ACC112 (cell line): ENCODE measurements at regions not wholly inside any gene's neighbourhood (a gene's known extent, or its start where the extent isn't known, plus 50 kb on each side); places are given as distances from the start of the nearest gene placed in this dataset.

Experiments used
- H2AFZ ChIP-seq: fragments of 200-600 bp; sonication (generic); one replicate; pipeline ENCODE4 v1.6.0; 2017; ENCODE audit warnings: antibody characterized with exemption, low read length; ENCODE audit not compliant: unreplicated experiment
- H3K27ac ChIP-seq: fragments of 200-600 bp; sonication (generic); 2 replicates; pipeline ENCODE4 v1.5.1; 2014; ENCODE audit warnings: low read depth, mild to moderate bottlenecking, antibody characterized with exemption, low read length, moderate library complexity
- H3K27me3 ChIP-seq: fragments of 200-600 bp; sonication (generic); 2 replicates; pipeline ENCODE4 v1.6.1; 2014; ENCODE audit warnings: mild to moderate bottlenecking, antibody characterized with exemption, low read length, moderate library complexity, mixed read lengths; ENCODE audit not compliant: insufficient read depth
- H3K36me3 ChIP-seq: fragments of 200-600 bp; sonication (generic); 2 replicates; pipeline ENCODE4 v1.6.1; 2016; ENCODE audit warnings: mild to moderate bottlenecking, antibody characterized with exemption, low read length, moderate library complexity, mixed read lengths; ENCODE audit not compliant: insufficient read depth
- H3K4me1 ChIP-seq: fragments of 200-600 bp; sonication (generic); one replicate; pipeline ENCODE4 v1.6.1; 2016; ENCODE audit warnings: low read length, mixed read lengths; ENCODE audit not compliant: insufficient read depth, unreplicated experiment, control insufficient read depth
- H3K4me3 ChIP-seq: fragments of 200-600 bp; sonication (generic); 2 replicates; pipeline ENCODE4 v1.5.1; 2014; ENCODE audit warnings: mild to moderate bottlenecking, low read depth, low read length
- H3K79me2 ChIP-seq: fragments of 200-600 bp; sonication (generic); one replicate; pipeline ENCODE4 v1.6.0; 2016; ENCODE audit warnings: low read length; ENCODE audit not compliant: control insufficient read depth, unreplicated experiment, insufficient read depth

- H3K27me3 ChIP-seq: no peaks in the 10 kb centered on the region
- H3K4me3 ChIP-seq: no peak overlapping the region
- H3K4me1 ChIP-seq: no peaks in the 10 kb centered on the region
- no peak overlapping the region for H3K27ac ChIP-seq
- no peak overlapping the region for H2AFZ ChIP-seq
- no peaks in the 10 kb centered on the region for H3K36me3 ChIP-seq
- H3K79me2 ChIP-seq: no peaks in the 10 kb centered on the region
Observed at GRCh38 chr6:21965016-21965415, 331.8 kb downstream of the PRL start.

GRCh38 chr6:21965953-21966539 is 330.8 kb downstream of the PRL start:
- H2AFZ ChIP-seq: no peak overlapping the region
- no peaks in the 10 kb centered on the region for H3K79me2 ChIP-seq
- no peak overlapping the region for H3K4me3 ChIP-seq
- no peaks in the 10 kb centered on the region for H3K36me3 ChIP-seq
- no peaks in the 10 kb centered on the region for H3K27me3 ChIP-seq
- no peak overlapping the region for H3K27ac ChIP-seq
- no peaks in the 10 kb centered on the region for H3K4me1 ChIP-seq

GRCh38 chr6:21967056-21967974 is 329.5 kb downstream of the PRL start:
- Histone ChIP-seq H3K27ac (no peak overlapping the region), H3K27me3 (no peaks in the 10 kb centered on the region), H3K79me2 (no peaks in the 10 kb centered on the region), H3K36me3 (no peaks in the 10 kb centered on the region), H2AFZ (no peak overlapping the region), H3K4me3 (no peak overlapping the region), H3K4me1 (no peaks in the 10 kb centered on the region)

GRCh38 chr6:21968411-21968810 is 328.4 kb downstream of the PRL start:
- H3K36me3 ChIP-seq: no peaks in the 10 kb centered on the region
- H3K79me2 ChIP-seq: no peaks in the 10 kb centered on the region
- H3K27me3 ChIP-seq: no peaks in the 10 kb centered on the region
- no peak overlapping the region for H2AFZ ChIP-seq
- H3K4me3 ChIP-seq: no peak overlapping the region
- H3K4me1 ChIP-seq: no peaks in the 10 kb centered on the region
- H3K27ac ChIP-seq: no peak overlapping the region

GRCh38 chr6:21969192-21969591 is 327.6 kb downstream of the PRL start:
- H3K4me3 ChIP-seq: no peak overlapping the region
- H3K79me2 ChIP-seq: no peaks in the 10 kb centered on the region
- no peaks in the 10 kb centered on the region for H3K36me3 ChIP-seq
- H3K4me1 ChIP-seq: no peaks in the 10 kb centered on the region
- no peak overlapping the region for H2AFZ ChIP-seq
- H3K27me3 ChIP-seq: no peaks in the 10 kb centered on the region
- no peak overlapping the region for H3K27ac ChIP-seq

GRCh38 chr6:21970569-21971300 is 326.1 kb downstream of the PRL start:
- Histone ChIP-seq H3K27ac (no peak overlapping the region), H3K4me1 (no peaks in the 10 kb centered on the region), H3K4me3 (no peak overlapping the region), H3K79me2 (no peaks in the 10 kb centered on the region), H2AFZ (no peak overlapping the region), H3K27me3 (no peaks in the 10 kb centered on the region), H3K36me3 (no peaks in the 10 kb centered on the region)

GRCh38 chr6:21971541-21971940 is 325.3 kb downstream of the PRL start:
- H2AFZ ChIP-seq: no peak overlapping the region
- H3K4me3 ChIP-seq: no peak overlapping the region
- H3K36me3 ChIP-seq: no peaks in the 10 kb centered on the region
- no peaks in the 10 kb centered on the region for H3K4me1 ChIP-seq
- no peaks in the 10 kb centered on the region for H3K79me2 ChIP-seq
- no peaks in the 10 kb centered on the region for H3K27me3 ChIP-seq
- no peak overlapping the region for H3K27ac ChIP-seq

- no peaks in the 10 kb centered on the region for H3K79me2 ChIP-seq
- no peaks in the 10 kb centered on the region for H3K36me3 ChIP-seq
- no peak overlapping the region for H2AFZ ChIP-seq
- H3K27me3 ChIP-seq: no peaks in the 10 kb centered on the region
- H3K27ac ChIP-seq: no peak overlapping the region
- H3K4me3 ChIP-seq: no peak overlapping the region
- no peaks in the 10 kb centered on the region for H3K4me1 ChIP-seq
Observed at GRCh38 chr6:21972516-21972915, 324.3 kb downstream of the PRL start.

- no peak overlapping the region for H3K27ac ChIP-seq
- no peaks in the 10 kb centered on the region for H3K36me3 ChIP-seq
- H2AFZ ChIP-seq: no peak overlapping the region
- no peaks in the 10 kb centered on the region for H3K4me1 ChIP-seq
- H3K79me2 ChIP-seq: no peaks in the 10 kb centered on the region
- H3K27me3 ChIP-seq: no peaks in the 10 kb centered on the region
- no peak overlapping the region for H3K4me3 ChIP-seq
Observed at GRCh38 chr6:21977346-21977745, 319.5 kb downstream of the PRL start.

GRCh38 chr6:21981235-21981833 is 315.5 kb downstream of the PRL start:
- no peak overlapping the region for H2AFZ ChIP-seq
- H3K4me3 ChIP-seq: no peak overlapping the region
- H3K4me1 ChIP-seq: no peaks in the 10 kb centered on the region
- H3K36me3 ChIP-seq: no peaks in the 10 kb centered on the region
- H3K27me3 ChIP-seq: no peaks in the 10 kb centered on the region
- H3K79me2 ChIP-seq: no peaks in the 10 kb centered on the region
- no peak overlapping the region for H3K27ac ChIP-seq
